T1000 (cell line): ENCODE measurements at regions not wholly inside any gene's neighbourhood (a gene's known extent, or its start where the extent isn't known, plus 50 kb on each side); places are given as distances from the start of the nearest gene placed in this dataset.

Experiments
- DNase-seq: peaks from one replicate; lab custom pipeline; 2025; ENCODE audit warnings: mixed read lengths; lab: John Stamatoyannopoulos, UW

DNA sequence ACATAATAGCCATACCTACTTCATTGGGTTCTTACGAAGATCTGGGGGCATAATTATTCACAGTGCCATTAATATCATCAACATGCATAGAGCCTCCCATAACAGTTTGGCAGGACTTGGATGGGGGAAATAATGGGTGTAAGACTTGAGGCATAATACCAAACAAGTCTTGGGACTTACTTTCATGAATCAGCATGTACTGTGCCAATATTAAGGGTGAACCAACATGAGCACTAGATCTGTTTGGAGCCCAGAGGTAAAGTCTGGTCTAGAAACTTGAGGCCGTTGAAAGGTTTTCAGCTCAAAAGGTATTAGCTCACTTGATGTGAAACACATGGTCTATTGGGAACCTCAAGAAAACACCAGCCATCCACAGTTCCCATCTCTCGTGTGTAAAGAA lies 56.7 kb upstream of the ZC3H11B start:
- DNase-seq, result no peak

DNA sequence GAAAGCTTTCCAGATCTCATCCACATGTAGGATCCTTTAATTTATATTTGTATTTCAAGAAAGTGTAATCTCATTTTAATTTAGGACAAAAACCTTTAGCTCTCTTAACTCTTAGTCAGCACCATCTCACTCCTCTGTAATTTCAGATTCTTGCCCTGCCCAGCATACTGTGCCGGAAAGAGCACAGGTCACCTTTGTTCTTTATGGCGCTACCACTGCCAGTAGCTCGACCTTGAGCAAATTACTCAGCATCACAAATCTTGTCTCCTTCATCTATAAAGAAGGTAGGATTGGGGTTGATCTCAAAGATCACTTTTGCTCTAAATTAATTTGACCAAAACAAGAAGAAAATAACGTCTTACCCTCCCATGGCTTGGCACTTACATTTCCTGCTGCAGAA lies 56.1 kb upstream of the ZC3H11B start:
- DNase-seq, result no peak

DNA sequence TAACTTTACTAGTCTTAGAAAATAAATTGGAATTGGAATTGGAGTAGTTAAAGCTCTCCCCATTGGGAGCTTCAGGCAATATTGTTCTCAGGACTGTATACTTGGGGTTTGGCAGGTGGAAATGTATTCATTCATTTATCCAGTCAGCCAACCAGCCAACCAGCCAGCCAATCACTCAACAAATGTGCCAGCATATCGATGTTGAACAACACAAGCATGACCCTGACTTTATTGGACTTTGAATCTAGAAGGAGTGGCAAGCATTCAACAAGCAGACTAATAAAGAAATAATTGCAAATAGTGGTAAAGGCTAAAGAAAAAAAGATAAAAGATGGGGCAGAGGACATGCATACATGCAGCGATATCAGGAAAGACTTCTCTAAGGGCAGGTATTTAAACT lies 55.5 kb upstream of the ZC3H11B start:
- no peak for DNase-seq

DNA sequence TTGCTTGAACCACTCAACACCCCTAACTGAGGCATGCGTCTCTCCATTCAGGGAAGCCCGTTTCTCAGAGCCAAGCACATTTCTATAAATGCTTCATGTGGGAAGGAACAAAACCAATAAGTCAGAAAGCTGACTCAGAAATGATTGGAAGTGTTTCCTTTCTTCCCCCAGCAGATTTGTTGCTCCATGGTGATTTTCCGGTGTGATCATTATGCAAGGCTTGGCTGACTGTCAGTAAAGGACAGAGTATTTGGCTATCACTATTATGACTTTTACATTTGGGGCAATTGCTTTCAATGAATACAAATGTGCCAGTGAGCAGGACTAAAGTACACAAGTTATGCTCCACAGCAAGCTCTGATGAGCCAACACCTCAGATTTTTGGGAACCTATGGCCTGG lies 53.3 kb upstream of the ZC3H11B start:
- DNase-seq, result no peak

DNA sequence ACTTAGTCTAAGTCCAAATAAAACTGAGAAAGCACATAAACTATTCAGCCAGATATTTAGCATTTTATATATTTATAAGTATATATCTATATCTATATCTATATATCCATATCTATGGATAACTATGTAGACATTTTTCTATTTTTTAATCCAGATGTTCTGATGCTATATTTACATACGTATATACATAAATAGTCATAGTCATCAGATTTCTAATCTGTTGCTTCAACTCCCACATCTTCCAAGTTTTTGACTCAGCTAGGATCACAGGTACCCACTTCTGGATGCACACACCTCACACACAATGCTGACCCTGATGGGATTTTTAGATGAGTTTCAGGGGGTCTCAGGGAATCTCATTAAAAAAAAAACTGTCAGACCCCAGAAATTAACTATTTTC lies 52.2 kb upstream of the ZC3H11B start:
- no peak for DNase-seq

DNA sequence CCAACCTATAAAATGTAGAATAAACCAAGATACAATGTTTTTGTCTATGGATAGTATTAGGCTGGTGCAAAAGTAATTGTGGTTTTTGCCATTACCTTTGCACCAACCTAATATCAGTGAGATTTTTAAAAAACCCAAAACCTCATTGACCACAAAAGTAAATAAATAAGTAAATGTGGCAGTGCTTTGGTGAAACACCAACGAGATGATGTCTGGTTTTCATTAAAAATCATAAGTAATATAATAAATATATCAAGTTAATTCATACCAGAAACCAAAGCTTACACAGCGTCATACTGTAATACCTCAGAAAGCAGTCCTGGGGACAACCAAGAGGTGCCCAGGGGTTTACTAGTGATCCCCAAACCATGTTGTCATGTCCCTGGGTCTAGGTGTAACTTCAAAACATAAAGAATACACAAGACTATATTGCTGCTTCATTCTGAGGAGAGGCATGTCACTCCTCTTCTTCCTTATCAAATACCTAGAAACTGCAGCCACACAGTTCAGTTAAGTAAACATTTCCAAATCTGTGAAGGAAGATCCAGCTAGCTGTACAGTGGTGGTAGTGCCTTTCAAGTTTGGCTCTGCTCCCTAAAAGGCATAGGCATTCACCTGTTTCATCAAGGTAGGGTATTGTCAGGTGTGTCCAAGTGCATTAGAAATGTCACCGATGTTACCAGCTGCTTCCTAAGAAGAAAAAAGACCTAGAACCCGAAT lies 51.6 kb upstream of the ZC3H11B start:
- DNase-seq, result no peak
